ENCODE measurements at regions not wholly inside any gene's neighbourhood (a gene's known extent, or its start where the extent isn't known, plus 50 kb on each side); places are given as distances from the start of the nearest gene placed in this dataset.

- peak; percentile 25; the same call in 1 of the 2 replicates for TF ChIP-seq RERE (CRISPR knock-in tag; IDR thresholded peaks at IDR 0.05; ENCODE audit: low read depth)
- peak; percentile 40 for TF ChIP-seq SAP130 (CRISPR knock-in tag; IDR thresholded peaks at IDR 0.05; ENCODE audit: low read depth)
- no peak for TF ChIP-seq ZFP90 (CRISPR knock-in tag; IDR thresholded peaks at IDR 0.05; ENCODE audit: borderline replicate concordance)
- no peak for TF ChIP-seq NR0B2 (CRISPR knock-in tag; IDR thresholded peaks at IDR 0.05)
- peak; percentile 63; the same call in 1 of the 2 replicates for TF ChIP-seq ZBTB33 (CRISPR knock-in tag; IDR thresholded peaks at IDR 0.05)
- peak; percentile 64; the same call in 1 of the 2 replicates for TF ChIP-seq MIER3 (CRISPR knock-in tag; IDR thresholded peaks at IDR 0.05; ENCODE audit: borderline replicate concordance)
- TF ChIP-seq RCOR2 (CRISPR knock-in tag; IDR thresholded peaks at IDR 0.05): 0 out of 2 replicates have a peak, but pooled peaks have one; percentile 48
- peak; percentile 97 for TF ChIP-seq BCL6 (CRISPR knock-in tag; IDR thresholded peaks at IDR 0.05)
- TF ChIP-seq TCF7L2 (IDR thresholded peaks at IDR 0.05; ENCODE audit: low read depth, low read length): peak; percentile 18; the same call in 1 of the 2 replicates
- no peak for TF ChIP-seq ZNF562 (CRISPR knock-in tag; IDR thresholded peaks at IDR 0.05; ENCODE audit: borderline replicate concordance)
- TF ChIP-seq KMT2B (CRISPR knock-in tag; IDR thresholded peaks at IDR 0.05): peak; percentile 42; the same call in 1 of the 2 replicates
- TF ChIP-seq ZNF335 (CRISPR knock-in tag; IDR thresholded peaks at IDR 0.05): peak; percentile 37; the same call in 1 of the 2 replicates
- TF ChIP-seq FOXK1 (CRISPR knock-in tag; IDR thresholded peaks at IDR 0.05; ENCODE audit: borderline replicate concordance, low read depth): peak; percentile 49; the same call in 1 of the 2 replicates
- no peak for TF ChIP-seq RARG (CRISPR knock-in tag; IDR thresholded peaks at IDR 0.05; ENCODE audit: low read depth)
- peak; percentile 78 for TF ChIP-seq RXRB (CRISPR knock-in tag; IDR thresholded peaks at IDR 0.05; ENCODE audit: borderline replicate concordance)
- TF ChIP-seq ZNF230 (CRISPR knock-in tag; IDR thresholded peaks at IDR 0.05): no peak
- no peak for TF ChIP-seq MED8 (CRISPR knock-in tag; IDR thresholded peaks at IDR 0.05; ENCODE audit: insufficient replicate concordance)
- peak; percentile 89 for TF ChIP-seq HMG20A (CRISPR knock-in tag; IDR thresholded peaks at IDR 0.05; ENCODE audit: borderline replicate concordance)
Measured at GRCh38 chr2:19488009-19488691, 129.7 kb upstream of the OSR1 start (continued).

Measured in HepG2 (cell line).